Tibial nerve (tissue), 4 donors: ENCODE measurements at regions not wholly inside any gene's neighbourhood (a gene's known extent, or its start where the extent isn't known, plus 50 kb on each side); places are given as distances from the start of the nearest gene placed in this dataset.

ENCODE experiments used
- EP300 ChIP-seq, 2 donors: sonication (generic); formaldehyde crosslinking; IDR thresholded peaks; one replicate each; pipeline ENCODE4 v1.6.1; 2017; ENCODE audit warnings: antibody characterized with exemption in 2 of 2, mild to moderate bottlenecking in 1 of 2
- POLR2A ChIP-seq, 2 donors: fragments of 450-650 bp; IDR thresholded peaks; one replicate each; pipeline ENCODE4 v1.6.1; 2017; ENCODE audit warnings: antibody characterized with exemption in 2 of 2, mild to moderate bottlenecking in 2 of 2, moderate library complexity in 2 of 2
- TF ChIP-seq, protein P1 (sequence below), 5 experiments: fragments of 200-600 bp in 3 of 5; fragments of 450-650 bp in 2 of 5; sonication (generic) in 3 of 5; IDR thresholded peaks; one replicate each; pipeline ENCODE4 v1.5.1; 2016 to 2019; ENCODE audit warnings: antibody characterized with exemption in 5 of 5, mild to moderate bottlenecking in 3 of 5, moderate library complexity in 2 of 5

DNA sequence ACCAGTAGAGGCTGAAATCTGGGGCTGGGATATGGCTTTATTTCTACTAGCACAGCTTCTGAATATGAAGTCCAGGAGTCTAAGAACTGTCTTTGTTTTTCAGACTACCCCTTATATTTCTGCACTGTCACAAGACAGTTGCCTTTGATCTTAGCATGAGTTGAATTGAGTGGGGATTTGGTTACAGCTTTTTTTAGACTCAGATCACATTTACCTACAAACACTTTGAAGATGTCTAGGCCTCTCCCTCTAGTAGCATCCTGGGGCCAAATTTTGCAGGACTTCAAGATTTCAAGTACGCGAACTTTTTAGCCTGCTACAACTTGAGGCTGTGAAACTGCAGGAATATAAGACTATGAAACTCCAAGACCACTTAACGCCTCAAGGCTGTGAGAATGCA, 240.2 kb downstream of the NEBL start:
- TF ChIP-seq, protein P1, sequence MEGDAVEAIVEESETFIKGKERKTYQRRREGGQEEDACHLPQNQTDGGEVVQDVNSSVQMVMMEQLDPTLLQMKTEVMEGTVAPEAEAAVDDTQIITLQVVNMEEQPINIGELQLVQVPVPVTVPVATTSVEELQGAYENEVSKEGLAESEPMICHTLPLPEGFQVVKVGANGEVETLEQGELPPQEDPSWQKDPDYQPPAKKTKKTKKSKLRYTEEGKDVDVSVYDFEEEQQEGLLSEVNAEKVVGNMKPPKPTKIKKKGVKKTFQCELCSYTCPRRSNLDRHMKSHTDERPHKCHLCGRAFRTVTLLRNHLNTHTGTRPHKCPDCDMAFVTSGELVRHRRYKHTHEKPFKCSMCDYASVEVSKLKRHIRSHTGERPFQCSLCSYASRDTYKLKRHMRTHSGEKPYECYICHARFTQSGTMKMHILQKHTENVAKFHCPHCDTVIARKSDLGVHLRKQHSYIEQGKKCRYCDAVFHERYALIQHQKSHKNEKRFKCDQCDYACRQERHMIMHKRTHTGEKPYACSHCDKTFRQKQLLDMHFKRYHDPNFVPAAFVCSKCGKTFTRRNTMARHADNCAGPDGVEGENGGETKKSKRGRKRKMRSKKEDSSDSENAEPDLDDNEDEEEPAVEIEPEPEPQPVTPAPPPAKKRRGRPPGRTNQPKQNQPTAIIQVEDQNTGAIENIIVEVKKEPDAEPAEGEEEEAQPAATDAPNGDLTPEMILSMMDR (IDR thresholded peaks at IDR 0.05): no peak
- TF ChIP-seq EP300 (IDR thresholded peaks at IDR 0.05): no peak
- TF ChIP-seq POLR2A (IDR thresholded peaks at IDR 0.05): no peak
